Activated T-helper 1 cell treated with anti-CD3 and anti-CD28 coated beads, Interleukin-12 subunit alpha, Interleukin-12 subunit beta, Interleukin-2, Interleukin-4 antibody, amounts not matched to agents 30 ng/mL and 10 ng/mL and 1 ng/mL, durations not matched to agents 14 hours and 24 hours and 36 hours (primary cell): ENCODE measurements at regions not wholly inside any gene's neighbourhood (a gene's known extent, or its start where the extent isn't known, plus 50 kb on each side); places are given as distances from the start of the nearest gene placed in this dataset.

Source experiments
- DNase-seq: peaks from one replicate; pipeline ENCODE4 v3.0.0; 2021; ENCODE audit warnings: low spot score
- H3K27ac Mint-ChIP-seq: one replicate; pipeline ENCODE4 v1.8.0; 2021; ENCODE audit warnings: mild to moderate bottlenecking, mixed read lengths
- H3K27me3 Mint-ChIP-seq: one replicate; pipeline ENCODE4 v1.8.0; 2022; ENCODE audit warnings: mild to moderate bottlenecking, moderate library complexity, mixed read lengths; ENCODE audit not compliant: insufficient read depth
- H3K36me3 Mint-ChIP-seq: one replicate; pipeline ENCODE4 v1.8.0; 2021; ENCODE audit warnings: low read depth, mixed read lengths
- H3K4me1 Mint-ChIP-seq: one replicate; pipeline ENCODE4 v1.8.0; 2021; ENCODE audit warnings: low read depth, mixed read lengths
- H3K4me3 Mint-ChIP-seq: one replicate; pipeline ENCODE4 v1.8.0; 2021; ENCODE audit warnings: mild to moderate bottlenecking, moderate library complexity, mixed read lengths
- H3K9me3 Mint-ChIP-seq: one replicate; pipeline ENCODE4 v1.8.0; 2021; ENCODE audit warnings: mixed read lengths
- intact Hi-C: fragments of 100-400 bp; cut with micrococcal nuclease; formaldehyde crosslinking; loops from one replicate; pipeline ENCODE4 v1.15.1; 2024

DNA sequence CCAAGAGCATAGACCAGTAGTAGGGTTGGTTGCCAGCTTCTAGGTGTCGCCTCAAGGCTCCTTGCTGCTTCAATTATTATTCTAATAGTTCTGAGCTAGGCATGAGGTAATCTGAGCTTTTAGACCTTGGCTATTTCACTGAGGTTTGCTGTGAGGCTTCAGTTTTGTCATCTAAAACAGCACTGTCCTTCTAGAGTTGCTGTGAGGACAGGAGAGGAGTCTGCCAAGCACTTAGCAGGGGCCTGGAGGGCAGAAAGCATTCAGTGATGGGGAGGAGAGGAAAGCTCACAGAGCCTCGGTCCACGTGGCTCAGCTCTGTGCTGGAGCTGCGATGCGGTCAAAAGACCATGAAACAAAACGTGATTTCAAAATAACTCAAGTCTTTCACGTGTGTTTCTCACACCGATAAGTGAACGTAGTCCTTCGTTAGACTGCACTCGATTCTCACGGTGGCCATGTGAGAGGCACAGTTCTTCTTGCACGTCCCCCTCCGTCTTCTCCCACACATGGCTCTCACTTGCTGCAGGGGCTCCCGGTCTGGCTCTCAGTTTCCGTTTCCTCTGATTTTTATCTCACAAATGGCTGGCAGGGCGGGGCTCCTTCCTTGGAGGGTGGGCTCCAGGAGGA lies 113.7 kb downstream of the B3GNT2 start:
- intact Hi-C loops: loop anchor here (5.0 kb wide), 4 partner anchors 398 to 772 kb away; partner anchors contain the start of genes COMMD1, EHBP1 and XPO1
- Mint-ChIP-seq H3K9me3 (no peaks in the 10 kb centered on the region), H3K36me3 (no peaks in the 10 kb centered on the region), H3K27ac (peak overlapping the region; percentile 78), H3K4me1 (peaks cover 70% of the 10 kb centered on the region), H3K4me3 (peak overlapping the region; percentile 56), H3K27me3 (peaks cover 3% of the 10 kb centered on the region)
- no peak for DNase-seq

DNA sequence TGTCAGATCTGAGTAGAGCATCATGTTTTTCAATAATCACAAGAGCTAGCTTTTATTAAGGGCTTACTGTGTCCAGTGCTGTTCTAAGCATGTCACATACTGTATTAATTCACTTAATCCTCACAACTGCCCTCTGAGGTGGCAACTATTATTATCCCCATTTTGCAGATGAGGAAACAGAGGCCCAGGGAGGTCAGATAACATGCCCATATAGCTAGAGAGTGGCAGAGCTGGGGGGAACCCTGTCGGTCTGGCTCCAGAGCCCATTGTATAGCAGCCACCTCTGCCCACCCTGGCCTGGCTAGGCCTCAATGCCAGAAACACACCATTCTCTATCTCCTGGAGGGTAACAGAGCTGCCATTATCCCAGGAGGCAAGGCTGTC lies 113.2 kb downstream of the B3GNT2 start:
- no peaks in the 10 kb centered on the region for H3K9me3 Mint-ChIP-seq
- intact Hi-C loops: loop anchor here (5.0 kb wide), 4 partner anchors 398 to 772 kb away; partner anchors contain the start of genes COMMD1, EHBP1 and XPO1
- H3K27me3 Mint-ChIP-seq: peaks cover 3% of the 10 kb centered on the region
- no peak for DNase-seq
- no peak overlapping the region for H3K4me3 Mint-ChIP-seq
- no peak overlapping the region for H3K27ac Mint-ChIP-seq
- H3K4me1 Mint-ChIP-seq: peaks cover 70% of the 10 kb centered on the region
- peaks cover 2% of the 10 kb centered on the region for H3K36me3 Mint-ChIP-seq

DNA sequence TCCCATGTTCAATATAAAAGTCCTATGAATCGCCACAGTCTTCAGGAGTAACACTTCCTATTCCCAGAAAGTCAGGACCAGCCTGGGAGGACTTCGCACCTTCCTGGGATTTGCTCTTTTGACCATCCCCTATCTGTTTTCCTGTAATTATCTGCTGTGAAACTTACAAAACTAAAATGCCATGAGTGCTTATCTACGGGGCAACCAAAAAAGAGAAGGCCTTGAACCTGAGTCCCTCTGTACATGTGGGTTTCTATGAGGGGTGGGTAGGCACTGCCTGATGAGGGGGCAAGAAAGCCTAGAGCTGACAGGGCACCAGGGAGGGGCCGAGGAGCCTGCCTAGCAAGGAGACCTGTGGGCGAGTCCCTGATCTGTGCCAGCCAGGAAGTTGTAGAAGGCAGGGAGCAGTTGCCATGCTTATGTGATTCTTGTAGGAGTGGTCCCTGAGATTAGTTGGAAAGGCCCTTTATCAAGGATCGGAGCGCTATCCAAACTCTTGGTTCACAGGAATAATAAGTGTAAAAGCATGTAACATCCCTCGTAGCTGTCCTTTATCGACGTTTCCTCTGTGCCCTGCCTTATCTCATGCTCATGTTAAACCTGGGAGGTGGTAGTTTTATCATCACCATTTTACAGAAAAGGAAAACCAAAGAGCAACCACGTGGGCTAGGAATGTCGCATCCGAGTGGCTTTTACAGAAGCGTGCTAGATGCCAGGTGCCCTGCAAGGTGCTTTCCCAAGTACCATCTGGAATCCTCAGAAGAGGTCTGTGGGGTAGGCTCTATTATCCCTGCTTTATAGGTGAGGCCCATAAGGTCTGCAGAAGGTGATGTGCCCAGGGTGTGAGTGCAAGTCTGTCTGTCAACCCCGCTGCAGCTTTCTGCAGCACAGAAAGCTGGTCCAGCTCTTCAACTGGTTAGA lies 111.8 kb downstream of the B3GNT2 start:
- Mint-ChIP-seq H3K27ac (peak overlapping the region; percentile 91), H3K4me1 (peaks cover 76% of the 10 kb centered on the region), H3K36me3 (peaks cover 2% of the 10 kb centered on the region), H3K27me3 (peaks cover 3% of the 10 kb centered on the region), H3K4me3 (peak overlapping the region; percentile 54), H3K9me3 (no peaks in the 10 kb centered on the region)
- DNase-seq: no peak
- intact Hi-C loops: loop anchor here (2.0 to 5.0 kb wide), 5 partner anchors 15 to 770 kb away; partner anchors contain the start of genes COMMD1, EHBP1 and XPO1

DNA sequence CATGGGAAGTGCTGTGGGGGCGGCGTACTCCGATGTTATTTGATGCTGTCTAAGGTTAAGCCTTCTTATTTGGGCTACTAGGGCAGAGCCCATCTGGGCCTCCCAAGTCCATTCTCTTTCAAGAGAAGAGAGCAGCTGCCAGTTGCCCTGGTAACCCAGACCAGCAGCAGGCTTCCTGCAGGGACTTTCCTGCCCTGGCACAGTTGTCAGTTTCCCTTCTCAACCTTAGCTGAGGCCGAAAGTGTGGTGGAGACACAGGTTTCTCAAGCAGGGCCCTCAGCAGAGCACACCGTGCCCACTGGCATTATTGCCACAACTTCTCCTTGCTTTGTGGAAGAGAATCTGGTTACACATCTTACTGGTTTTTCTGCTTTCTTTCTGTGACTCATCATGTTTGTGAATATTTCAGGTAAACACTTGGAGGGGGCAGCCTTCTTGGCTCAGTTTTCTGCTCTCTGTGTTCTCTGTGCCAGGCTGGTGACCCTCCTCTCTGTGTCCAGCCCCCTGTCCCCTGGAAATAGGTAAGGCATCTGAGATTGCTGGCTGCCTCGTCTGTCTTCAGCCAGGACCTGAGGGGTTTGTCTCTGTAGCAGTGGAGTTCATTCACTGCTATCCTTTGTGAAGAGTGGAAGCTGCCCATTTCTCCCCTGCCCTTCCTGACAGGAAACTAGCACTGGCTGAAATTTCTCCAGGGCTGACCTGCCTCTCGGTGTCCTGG lies 111.0 kb downstream of the B3GNT2 start:
- DNase-seq: peak; percentile 36
- peaks cover 8% of the 10 kb centered on the region for H3K27me3 Mint-ChIP-seq
- H3K9me3 Mint-ChIP-seq: no peaks in the 10 kb centered on the region
- H3K36me3 Mint-ChIP-seq: peaks cover 2% of the 10 kb centered on the region
- intact Hi-C loops: loop anchor here (1.0 to 5.0 kb wide), 6 partner anchors 16 to 770 kb away; partner anchors contain the start of genes COMMD1, EHBP1 and XPO1
- H3K4me1 Mint-ChIP-seq: peaks cover 81% of the 10 kb centered on the region
- peak overlapping the region; percentile 54 for H3K4me3 Mint-ChIP-seq
- H3K27ac Mint-ChIP-seq: peak overlapping the region; percentile 91

DNA sequence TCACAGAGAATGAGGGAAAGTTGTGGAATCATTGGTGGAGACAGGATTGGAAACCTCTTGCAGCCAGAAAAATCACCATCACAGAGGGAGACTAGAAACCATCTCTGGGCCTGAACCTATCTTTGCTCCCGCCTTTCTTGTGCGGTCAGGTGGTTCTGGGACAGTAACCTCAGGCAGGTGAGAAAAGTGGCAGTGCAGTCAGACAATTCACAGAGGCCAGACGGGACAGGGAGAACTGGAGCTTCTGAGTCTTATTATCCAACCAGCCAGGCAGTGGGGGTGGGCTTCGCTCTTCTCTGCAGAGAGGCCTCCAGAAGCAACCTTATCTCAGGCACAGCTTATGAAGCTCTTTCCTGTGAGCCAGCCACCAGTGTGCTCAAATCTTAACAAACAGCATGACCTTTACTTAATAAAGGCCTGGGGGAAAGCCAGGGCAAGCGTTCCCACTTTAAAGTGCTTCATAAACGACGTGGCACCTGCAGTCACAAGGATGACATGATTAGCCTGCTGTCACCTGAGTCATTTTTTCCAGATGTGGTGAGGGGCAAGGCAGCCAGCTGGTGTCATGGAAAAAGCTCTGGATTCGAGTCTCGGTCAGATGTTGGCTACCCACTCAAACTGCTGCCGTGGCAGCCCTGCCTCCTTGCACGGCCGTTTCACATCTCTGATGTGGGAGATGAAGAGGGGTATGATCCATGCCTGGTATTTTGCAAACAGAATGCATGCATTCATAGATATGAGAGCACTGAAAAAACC lies 109.7 kb downstream of the B3GNT2 start:
- Mint-ChIP-seq H3K27me3 (peaks cover 8% of the 10 kb centered on the region), H3K4me3 (peak overlapping the region; percentile 61), H3K4me1 (peaks cover 78% of the 10 kb centered on the region), H3K36me3 (peaks cover 2% of the 10 kb centered on the region), H3K27ac (peak overlapping the region; percentile 96), H3K9me3 (no peaks in the 10 kb centered on the region)
- DNase-seq: no peak
- intact Hi-C loops: loop anchor here (1.0 to 5.0 kb wide), 8 partner anchors 17 to 768 kb away; partner anchors contain the start of genes COMMD1, EHBP1 and XPO1

DNA sequence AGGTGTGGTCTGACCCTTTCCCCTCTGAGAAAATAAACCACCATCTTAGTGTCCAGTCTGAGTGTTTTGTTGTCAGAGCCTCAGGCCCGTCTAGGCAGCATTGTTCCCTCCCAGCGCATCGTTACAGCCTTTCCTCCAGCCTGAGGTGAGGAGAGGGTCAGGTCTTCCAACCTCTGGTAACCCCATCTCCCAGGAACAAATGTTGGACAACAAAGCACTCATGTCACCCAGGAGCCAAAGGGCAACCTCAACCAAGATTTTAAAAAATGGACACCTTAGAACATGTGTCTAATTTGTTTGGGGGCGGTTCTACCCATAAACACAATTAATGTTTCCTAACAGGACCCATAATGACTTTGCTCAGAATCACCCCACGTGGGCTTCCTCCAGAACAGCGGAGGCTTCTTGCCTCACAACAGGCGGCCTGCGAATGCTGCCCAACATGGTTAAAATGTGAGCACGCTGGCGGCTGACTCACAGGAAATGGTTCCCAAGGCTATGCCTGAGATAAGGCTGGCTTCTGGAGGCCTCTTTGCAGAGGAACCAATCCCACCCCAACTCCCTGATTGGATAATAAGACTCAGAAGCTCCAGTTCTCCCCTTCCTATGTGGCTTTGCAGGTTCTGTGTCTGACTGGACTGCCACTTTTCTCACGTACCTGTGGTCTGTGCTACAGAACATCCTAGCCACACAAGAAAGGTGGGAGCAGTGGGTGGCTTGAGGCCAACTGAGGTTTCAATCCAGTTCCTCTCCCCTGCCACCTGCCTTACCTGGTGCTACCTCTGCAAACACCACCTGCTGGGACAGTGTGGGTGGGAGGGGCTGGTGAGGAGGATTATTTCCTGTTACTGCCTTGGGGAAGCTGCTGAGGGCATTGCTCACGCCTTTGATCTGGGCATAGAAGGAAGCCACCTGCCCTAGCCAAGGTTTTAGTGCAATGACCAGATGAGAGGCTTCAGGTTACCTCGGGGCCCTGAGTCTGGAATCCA lies 108.8 kb downstream of the B3GNT2 start:
- intact Hi-C loops: loop anchor here (1.0 to 5.0 kb wide), 7 partner anchors 107 to 767 kb away; partner anchors contain the start of genes COMMD1, EHBP1 and XPO1
- Mint-ChIP-seq H3K36me3 (peaks cover 2% of the 10 kb centered on the region), H3K4me3 (peak overlapping the region; percentile 68), H3K4me1 (peaks cover 69% of the 10 kb centered on the region), H3K27me3 (peaks cover 8% of the 10 kb centered on the region), H3K27ac (peak overlapping the region; percentile 96), H3K9me3 (no peaks in the 10 kb centered on the region)
- DNase-seq: no peak

DNA sequence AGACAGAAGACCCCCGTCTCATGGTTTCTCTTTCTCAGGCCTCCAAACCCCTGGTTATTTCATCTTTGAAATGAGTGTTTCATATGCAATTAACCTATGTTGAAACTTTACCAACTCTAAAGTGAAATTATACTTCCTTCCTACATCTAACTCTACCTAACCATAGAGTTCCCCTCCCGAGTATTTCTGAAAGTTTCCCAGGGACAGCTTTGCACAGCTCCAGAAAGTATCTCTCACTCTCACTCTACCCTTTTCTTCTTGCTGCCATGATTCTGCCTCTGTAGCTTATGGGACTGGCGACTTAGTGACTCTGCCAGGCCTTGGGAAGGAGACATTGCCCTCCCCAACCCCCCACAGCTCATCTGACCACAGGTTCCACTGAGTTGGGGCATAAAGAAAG lies 107.9 kb downstream of the B3GNT2 start:
- intact Hi-C loops: loop anchor here (2.0 to 5.0 kb wide), 2 partner anchors 109 to 265 kb away; no protein-coding TSS in a partner anchor
- H3K9me3 Mint-ChIP-seq: no peaks in the 10 kb centered on the region
- H3K36me3 Mint-ChIP-seq: peaks cover 2% of the 10 kb centered on the region
- H3K27me3 Mint-ChIP-seq: peaks cover 8% of the 10 kb centered on the region
- DNase-seq: no peak
- peak overlapping the region; percentile 96 for H3K27ac Mint-ChIP-seq
- H3K4me3 Mint-ChIP-seq: peak overlapping the region; percentile 60
- peaks cover 61% of the 10 kb centered on the region for H3K4me1 Mint-ChIP-seq

DNA sequence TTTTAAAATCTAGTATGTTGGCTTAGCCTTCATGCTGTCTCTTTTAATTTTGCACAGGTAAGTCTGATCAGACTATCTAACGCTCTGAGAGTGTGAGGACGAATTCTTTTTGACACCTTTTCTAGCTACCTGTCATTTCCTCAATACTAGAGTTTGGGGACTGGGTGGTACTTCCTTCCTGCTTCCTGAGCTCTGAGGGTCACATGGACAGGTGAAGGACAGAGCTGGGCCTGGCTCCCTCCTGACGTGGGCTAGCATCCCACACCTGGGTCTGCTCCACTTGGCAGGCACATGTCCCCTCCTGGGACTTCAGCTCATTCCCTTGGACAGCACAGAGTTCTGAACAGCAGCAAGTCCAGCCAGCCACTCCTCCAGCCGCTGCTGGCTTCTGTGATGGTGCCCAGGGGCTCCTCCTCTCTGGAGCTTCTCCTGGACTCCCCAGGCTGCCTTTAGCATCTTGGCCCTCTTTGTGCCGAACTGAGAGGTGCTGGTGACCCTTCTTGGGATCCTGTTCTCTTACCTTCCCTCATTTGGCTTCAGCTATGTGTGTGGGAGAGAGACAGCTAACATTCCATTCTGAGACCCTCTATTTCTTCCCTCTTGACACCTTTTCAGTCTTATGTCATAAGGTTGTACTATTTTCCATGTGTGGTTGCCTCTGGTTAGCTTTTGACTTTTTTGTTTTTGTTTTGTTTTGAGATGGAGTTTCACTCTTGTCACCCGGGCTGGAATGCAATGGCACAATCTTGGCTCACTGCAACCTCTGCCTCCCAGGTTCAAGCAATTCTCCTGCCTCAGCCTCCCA lies 106.9 kb downstream of the B3GNT2 start:
- Mint-ChIP-seq H3K27ac (peak overlapping the region; percentile 41), H3K27me3 (peaks cover 14% of the 10 kb centered on the region), H3K36me3 (peaks cover 2% of the 10 kb centered on the region), H3K4me3 (no peak overlapping the region), H3K4me1 (peaks cover 56% of the 10 kb centered on the region), H3K9me3 (no peaks in the 10 kb centered on the region)
- intact Hi-C loops: loop anchor here (5.0 kb wide), 1 partner anchor 109 kb away; no protein-coding TSS in a partner anchor
- DNase-seq: no peak

DNA sequence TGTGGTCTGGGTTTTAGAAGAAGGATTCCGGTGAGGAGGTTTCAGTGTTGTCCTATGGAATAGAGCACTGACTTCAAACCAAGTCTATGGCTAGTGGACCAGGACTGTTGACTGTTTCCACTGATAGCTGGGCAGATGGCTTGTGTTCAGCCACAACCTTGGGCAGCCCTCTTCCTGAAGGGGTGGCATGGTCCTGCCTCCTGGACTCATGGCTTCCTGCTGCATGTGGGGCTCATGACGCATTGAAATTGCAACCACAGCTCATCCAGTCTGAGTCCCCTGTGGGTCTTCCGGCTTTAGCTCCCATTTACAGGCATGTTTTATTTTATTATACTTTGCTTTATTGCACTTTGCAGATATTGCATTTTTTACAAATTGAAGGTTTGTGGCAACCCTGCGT lies 105.0 kb downstream of the B3GNT2 start:
- Mint-ChIP-seq H3K27me3 (peaks cover 13% of the 10 kb centered on the region), H3K9me3 (no peaks in the 10 kb centered on the region), H3K27ac (no peak overlapping the region), H3K36me3 (peaks cover 2% of the 10 kb centered on the region), H3K4me3 (no peak overlapping the region), H3K4me1 (peaks cover 42% of the 10 kb centered on the region)
- intact Hi-C loops: loop anchor here (5.0 kb wide), 1 partner anchor 111 kb away; no protein-coding TSS in a partner anchor
- DNase-seq: no peak

DNA sequence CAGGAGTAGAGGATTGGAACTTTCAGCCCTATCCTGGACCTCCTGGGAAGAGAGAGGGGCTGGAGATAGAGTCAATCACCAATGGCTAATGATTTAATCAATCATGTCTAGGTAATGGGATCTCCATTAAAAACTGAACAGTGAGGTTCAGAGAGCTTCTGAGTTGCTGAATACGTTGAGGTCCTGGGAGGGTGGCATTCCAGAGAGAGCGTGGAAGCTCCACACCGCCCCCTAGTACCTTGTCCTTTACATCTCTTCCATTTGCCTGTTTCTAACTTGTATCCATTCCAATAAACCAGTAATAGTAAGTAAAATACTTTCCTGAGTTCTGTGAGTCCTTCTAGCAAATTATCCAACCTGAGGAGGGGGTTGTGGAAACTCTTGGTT lies 101.7 kb downstream of the B3GNT2 start:
- intact Hi-C loops: no loop called here
- H3K27ac Mint-ChIP-seq: no peak overlapping the region
- peaks cover 11% of the 10 kb centered on the region for H3K27me3 Mint-ChIP-seq
- peaks cover 9% of the 10 kb centered on the region for H3K4me1 Mint-ChIP-seq
- no peaks in the 10 kb centered on the region for H3K9me3 Mint-ChIP-seq
- no peak for DNase-seq
- H3K36me3 Mint-ChIP-seq: no peaks in the 10 kb centered on the region
- H3K4me3 Mint-ChIP-seq: no peak overlapping the region
